ENCODE measurements at regions not wholly inside any gene's neighbourhood (a gene's known extent, or its start where the extent isn't known, plus 50 kb on each side); places are given as distances from the start of the nearest gene placed in this dataset.

DNA sequence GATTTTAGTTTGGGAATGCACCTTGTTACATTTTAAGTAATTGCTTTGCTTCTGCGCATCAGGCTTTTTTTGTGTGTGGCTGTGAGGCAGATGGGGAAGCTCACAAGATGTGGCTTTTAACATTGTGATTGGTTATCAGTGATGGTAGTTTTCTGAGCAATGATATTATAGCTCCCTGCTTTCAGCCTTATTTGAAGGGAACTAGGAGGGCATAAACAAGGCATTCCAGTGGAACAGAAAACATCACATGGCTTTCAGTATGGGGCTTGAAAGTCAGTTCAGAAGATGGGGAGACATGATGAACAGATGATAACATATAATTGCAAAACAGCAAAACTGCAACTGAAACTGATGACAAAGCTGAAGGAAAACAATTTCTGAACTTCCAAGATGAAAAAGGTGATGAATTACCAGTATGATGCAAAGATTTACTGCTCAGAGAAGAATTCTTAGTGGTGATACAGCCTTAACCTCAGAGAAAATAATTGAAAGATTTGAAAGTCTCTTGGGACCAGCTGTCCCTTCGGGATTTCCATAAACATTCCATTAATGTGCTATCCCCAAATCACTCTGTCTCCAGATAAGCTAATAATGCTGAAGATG, 439.7 kb downstream of the RND3 start:
- no peak overlapping the region for H3K9ac ChIP-seq (ENCODE audit: low read length)
- BruUV-seq (replicated peaks) = no TSS peak
- intact Hi-C loops (cut with micrococcal nuclease) = no loop called here
- DNase-seq (ENCODE audit: low read depth, low spot score) (no peak), ATAC-seq (no peak)
- H3K27ac ChIP-seq (ENCODE audit: low read depth, low read length) = no peak overlapping the region
- H4K20me1 ChIP-seq (ENCODE audit: insufficient read depth) = no peaks in the 10 kb centered on the region
- H3K79me2 ChIP-seq (ENCODE audit: insufficient read depth, low read length) = no peaks in the 10 kb centered on the region
- no peaks in the 10 kb centered on the region for H3K27me3 ChIP-seq (ENCODE audit: insufficient read depth, low read length)
- ChIA-PET RAD21 (ENCODE audit: low non-redundant PET in 1 of 2, low total read pairs in 2 of 2, uncharacterized antibody in 2 of 2, unreplicated experiment in 2 of 2) (no interaction called here), POLR2A (no interaction called here), CTCF (no interaction called here)
- no peaks in the 10 kb centered on the region for H3K9me3 ChIP-seq (ENCODE audit: control insufficient read depth in 1 of 2, insufficient read depth in 1 of 2, low read depth in 1 of 2, low read length in 2 of 2)
- H2AFZ ChIP-seq (ENCODE audit: low read depth, low read length, poor library complexity, severe bottlenecking) = no peak overlapping the region
- TF ChIP-seq, protein P1, sequence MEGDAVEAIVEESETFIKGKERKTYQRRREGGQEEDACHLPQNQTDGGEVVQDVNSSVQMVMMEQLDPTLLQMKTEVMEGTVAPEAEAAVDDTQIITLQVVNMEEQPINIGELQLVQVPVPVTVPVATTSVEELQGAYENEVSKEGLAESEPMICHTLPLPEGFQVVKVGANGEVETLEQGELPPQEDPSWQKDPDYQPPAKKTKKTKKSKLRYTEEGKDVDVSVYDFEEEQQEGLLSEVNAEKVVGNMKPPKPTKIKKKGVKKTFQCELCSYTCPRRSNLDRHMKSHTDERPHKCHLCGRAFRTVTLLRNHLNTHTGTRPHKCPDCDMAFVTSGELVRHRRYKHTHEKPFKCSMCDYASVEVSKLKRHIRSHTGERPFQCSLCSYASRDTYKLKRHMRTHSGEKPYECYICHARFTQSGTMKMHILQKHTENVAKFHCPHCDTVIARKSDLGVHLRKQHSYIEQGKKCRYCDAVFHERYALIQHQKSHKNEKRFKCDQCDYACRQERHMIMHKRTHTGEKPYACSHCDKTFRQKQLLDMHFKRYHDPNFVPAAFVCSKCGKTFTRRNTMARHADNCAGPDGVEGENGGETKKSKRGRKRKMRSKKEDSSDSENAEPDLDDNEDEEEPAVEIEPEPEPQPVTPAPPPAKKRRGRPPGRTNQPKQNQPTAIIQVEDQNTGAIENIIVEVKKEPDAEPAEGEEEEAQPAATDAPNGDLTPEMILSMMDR (IDR thresholded peaks at IDR 0.05 in 2 of 3, conservative IDR thresholded peaks at IDR 0.05 in 1 of 3; ENCODE audit: borderline replicate concordance in 1 of 3, insufficient read depth in 1 of 3, low read depth in 2 of 3, low read length in 2 of 3) = no peak
- TF ChIP-seq, protein P2, sequence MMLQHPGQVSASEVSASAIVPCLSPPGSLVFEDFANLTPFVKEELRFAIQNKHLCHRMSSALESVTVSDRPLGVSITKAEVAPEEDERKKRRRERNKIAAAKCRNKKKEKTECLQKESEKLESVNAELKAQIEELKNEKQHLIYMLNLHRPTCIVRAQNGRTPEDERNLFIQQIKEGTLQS (IDR thresholded peaks at IDR 0.05) = no peak
- H3K9me2 ChIP-seq (ENCODE audit: insufficient read depth) = no peaks in the 10 kb centered on the region
- no peaks in the 10 kb centered on the region for H3K36me3 ChIP-seq (ENCODE audit: control insufficient read depth in 1 of 2, insufficient read depth in 2 of 2, low read length in 2 of 2)
- H3K4me3 ChIP-seq (replicated peaks in 1 of 2; ENCODE audit: low read depth in 1 of 2, low read length in 2 of 2) = no peak overlapping the region
- no peak overlapping the region for H3K4me2 ChIP-seq (ENCODE audit: low read length)
- no peaks in the 10 kb centered on the region for H3K4me1 ChIP-seq (ENCODE audit: control insufficient read depth in 1 of 2, insufficient read depth in 2 of 2, low read length in 2 of 2)

DNA sequence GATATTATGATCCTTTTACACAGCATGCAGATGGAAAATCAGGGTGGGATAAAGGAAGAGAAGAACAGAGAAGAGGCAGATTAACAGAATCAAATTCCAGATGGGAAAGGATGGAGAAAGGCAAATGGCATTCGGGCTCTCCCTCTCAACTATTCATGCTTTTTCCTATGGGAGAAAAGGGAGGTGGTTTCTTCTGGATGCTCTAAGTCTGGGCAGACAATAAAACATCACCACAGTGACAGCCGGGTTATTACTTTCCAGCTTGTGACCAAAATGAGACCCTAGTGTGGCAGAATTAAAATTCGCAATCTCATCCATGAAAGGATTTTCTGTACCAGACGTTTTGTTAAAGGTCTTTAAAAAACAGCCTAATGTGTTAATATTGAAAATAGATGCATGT, 440.7 kb downstream of the RND3 start:
- H3K79me2 ChIP-seq (ENCODE audit: insufficient read depth, low read length) = no peaks in the 10 kb centered on the region
- H4K20me1 ChIP-seq (ENCODE audit: insufficient read depth) = no peaks in the 10 kb centered on the region
- H3K4me2 ChIP-seq (ENCODE audit: low read length) = no peak overlapping the region
- no peaks in the 10 kb centered on the region for H3K9me2 ChIP-seq (ENCODE audit: insufficient read depth)
- H3K4me1 ChIP-seq (ENCODE audit: control insufficient read depth in 1 of 2, insufficient read depth in 2 of 2, low read length in 2 of 2) = no peaks in the 10 kb centered on the region
- H2AFZ ChIP-seq (ENCODE audit: low read depth, low read length, poor library complexity, severe bottlenecking) = no peak overlapping the region
- ATAC-seq (no peak), DNase-seq (ENCODE audit: low read depth, low spot score) (no peak)
- no peaks in the 10 kb centered on the region for H3K27me3 ChIP-seq (ENCODE audit: insufficient read depth, low read length)
- H3K9me3 ChIP-seq (ENCODE audit: control insufficient read depth in 1 of 2, insufficient read depth in 1 of 2, low read depth in 1 of 2, low read length in 2 of 2) = no peaks in the 10 kb centered on the region
- H3K36me3 ChIP-seq (ENCODE audit: control insufficient read depth in 1 of 2, insufficient read depth in 2 of 2, low read length in 2 of 2) = no peaks in the 10 kb centered on the region
- no peak overlapping the region for H3K4me3 ChIP-seq (replicated peaks in 1 of 2; ENCODE audit: low read depth in 1 of 2, low read length in 2 of 2)
- ChIA-PET RAD21 (ENCODE audit: low non-redundant PET in 1 of 2, low total read pairs in 2 of 2, uncharacterized antibody in 2 of 2, unreplicated experiment in 2 of 2) (no interaction called here), POLR2A (no interaction called here), CTCF (no interaction called here)
- H3K27ac ChIP-seq (ENCODE audit: low read depth, low read length) = no peak overlapping the region
- intact Hi-C loops (cut with micrococcal nuclease) = no loop called here
- no peak overlapping the region for H3K9ac ChIP-seq (ENCODE audit: low read length)
- BruUV-seq (replicated peaks) = no TSS peak
- TF ChIP-seq POLR2A (IDR thresholded peaks at IDR 0.05; ENCODE audit: borderline replicate concordance, extremely low read depth, insufficient read depth, insufficient read length) (no peak), RAD21 (IDR thresholded peaks at IDR 0.05; ENCODE audit: low read depth) (no peak), ZFX (IDR thresholded peaks at IDR 0.05) (no peak), ZNF274 (IDR thresholded peaks at IDR 0.05; ENCODE audit: low read depth, low read length) (no peak), CBX3 (IDR thresholded peaks at IDR 0.05; ENCODE audit: low read depth) (no peak), YY1 (IDR thresholded peaks at IDR 0.05; ENCODE audit: extremely low read depth, insufficient replicate concordance, low read depth, low read length) (no peak), EZH2phosphoT487 (IDR thresholded peaks at IDR 0.05; ENCODE audit: borderline replicate concordance) (no peak), SRF (IDR thresholded peaks at IDR 0.05; ENCODE audit: low read depth) (no peak)
- TF ChIP-seq, protein P3, sequence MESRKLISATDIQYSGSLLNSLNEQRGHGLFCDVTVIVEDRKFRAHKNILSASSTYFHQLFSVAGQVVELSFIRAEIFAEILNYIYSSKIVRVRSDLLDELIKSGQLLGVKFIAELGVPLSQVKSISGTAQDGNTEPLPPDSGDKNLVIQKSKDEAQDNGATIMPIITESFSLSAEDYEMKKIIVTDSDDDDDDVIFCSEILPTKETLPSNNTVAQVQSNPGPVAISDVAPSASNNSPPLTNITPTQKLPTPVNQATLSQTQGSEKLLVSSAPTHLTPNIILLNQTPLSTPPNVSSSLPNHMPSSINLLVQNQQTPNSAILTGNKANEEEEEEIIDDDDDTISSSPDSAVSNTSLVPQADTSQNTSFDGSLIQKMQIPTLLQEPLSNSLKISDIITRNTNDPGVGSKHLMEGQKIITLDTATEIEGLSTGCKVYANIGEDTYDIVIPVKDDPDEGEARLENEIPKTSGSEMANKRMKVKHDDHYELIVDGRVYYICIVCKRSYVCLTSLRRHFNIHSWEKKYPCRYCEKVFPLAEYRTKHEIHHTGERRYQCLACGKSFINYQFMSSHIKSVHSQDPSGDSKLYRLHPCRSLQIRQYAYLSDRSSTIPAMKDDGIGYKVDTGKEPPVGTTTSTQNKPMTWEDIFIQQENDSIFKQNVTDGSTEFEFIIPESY (IDR thresholded peaks at IDR 0.05; ENCODE audit: extremely low read depth, insufficient replicate concordance, low read length) = no peak
- TF ChIP-seq, protein P1 (IDR thresholded peaks at IDR 0.05 in 2 of 3, conservative IDR thresholded peaks at IDR 0.05 in 1 of 3; ENCODE audit: borderline replicate concordance in 1 of 3, insufficient read depth in 1 of 3, low read depth in 2 of 3, low read length in 2 of 3) = no peak
